Panc1 (cell line): ENCODE measurements at regions not wholly inside any gene's neighbourhood (a gene's known extent, or its start where the extent isn't known, plus 50 kb on each side); places are given as distances from the start of the nearest gene placed in this dataset.

ENCODE experiments used
- ATAC-seq: fragments of 200-7000 bp; cut with Tn5 transposase; 2 replicates; pipeline ENCODE4 v1.9.1; 2020; ENCODE audit warnings: mild to moderate bottlenecking, moderate library complexity
- BruUV-seq: library from RNA; stranded (reverse); fragments of 400-500 nt; replicated peaks from 2 replicates; lab custom pipeline; 2021; lab: Mats Ljungman, UMichigan
- CTCF ChIA-PET: fragments of 300-600 bp; sonication (Branson Sonifier 250); formaldehyde crosslinking; loops from one replicate; lab custom pipeline; 2022; ENCODE audit warnings: antibody characterized with exemption; lab: Charles Lee
- POLR2A ChIA-PET: fragments of 300-600 bp; sonication (Branson Sonifier 250); formaldehyde crosslinking; loops from one replicate; lab custom pipeline; 2022; ENCODE audit warnings: antibody characterized with exemption; lab: Charles Lee
- DNase-seq: peaks from one replicate; pipeline ENCODE4 v3.0.0-alpha.2; 2010; ENCODE audit warnings: low read depth, low spot score
- H3K27ac ChIP-seq: 2 replicates; pipeline ENCODE4 v1.5.1; 2011; ENCODE audit warnings: mild to moderate bottlenecking, low read length, inconsistent platforms
- H3K27me3 ChIP-seq: fragments of 200-500 bp; sonication (Bioruptor generic); 2 replicates; pipeline ENCODE4 v1.6.0; 2014; ENCODE audit warnings: low read length, inconsistent platforms; ENCODE audit not compliant: control insufficient read depth, insufficient read depth
- H3K36me3 ChIP-seq: fragments of 200-500 bp; sonication (Bioruptor generic); 2 replicates; pipeline ENCODE4 v1.5.1; 2014; ENCODE audit warnings: inconsistent platforms, mild to moderate bottlenecking, low read length, moderate library complexity; ENCODE audit not compliant: control insufficient read depth, insufficient read depth
- H3K4me1 ChIP-seq: 2 replicates; pipeline ENCODE4 v1.5.1; 2011; ENCODE audit warnings: inconsistent platforms, mild to moderate bottlenecking, low read length, moderate library complexity; ENCODE audit not compliant: control insufficient read depth, insufficient read depth
- H3K4me3 ChIP-seq, 2 experiments: 2 replicates each; pipeline ENCODE4 v1.5.1; 2011 to 2012; ENCODE audit warnings: low read depth in 2 of 2, low read length in 2 of 2, mild to moderate bottlenecking in 2 of 2, inconsistent platforms in 1 of 2, moderate library complexity in 1 of 2
- H3K9me3 ChIP-seq: fragments of 200-500 bp; sonication (Bioruptor generic); 2 replicates; pipeline ENCODE4 v1.5.1; 2014; ENCODE audit warnings: low read depth, mild to moderate bottlenecking, inconsistent platforms, low read length, moderate library complexity; ENCODE audit not compliant: control insufficient read depth, insufficient read depth
- CTCF ChIP-seq: fragments of 450-650 bp; IDR thresholded peaks from 2 replicates; pipeline ENCODE4 v1.5.1; 2017; ENCODE audit warnings: mild to moderate bottlenecking
- POLR2AphosphoS5 ChIP-seq: IDR thresholded peaks from 2 replicates; pipeline ENCODE4 v1.6.1; 2012; ENCODE audit warnings: mild to moderate bottlenecking, low read depth, low read length, moderate library complexity
- REST ChIP-seq, 2 experiments: IDR thresholded peaks; 2 replicates each; pipeline ENCODE4 v1.6.1; 2011 to 2012; ENCODE audit warnings: low read depth in 2 of 2, control low read depth in 1 of 2, low read length in 1 of 2, mild to moderate bottlenecking in 1 of 2, moderate library complexity in 1 of 2; ENCODE audit not compliant: insufficient read depth in 1 of 2
- SIN3A ChIP-seq: IDR thresholded peaks from 2 replicates; pipeline ENCODE4 v1.6.1; 2012; ENCODE audit warnings: low read depth, mild to moderate bottlenecking, low read length, moderate library complexity, borderline replicate concordance; ENCODE audit not compliant: insufficient read depth
- TCF7L2 ChIP-seq: IDR thresholded peaks from 2 replicates; pipeline ENCODE4 v1.6.1; 2011; ENCODE audit warnings: mild to moderate bottlenecking, low read depth, low read length, inconsistent platforms
- in situ Hi-C: cut with HindIII; loops from 2 replicates; pipeline ENCODE4 v1.10.0; 2016; ENCODE audit warnings: low sequenced_read_pairs, low pct_unique_long_range_greater_than_20kb
- intact Hi-C: fragments of 100-400 bp; cut with micrococcal nuclease; formaldehyde crosslinking; loops from one replicate; pipeline ENCODE4 v1.10.0; 2022; ENCODE audit not compliant: unreplicated experiment

DNA sequence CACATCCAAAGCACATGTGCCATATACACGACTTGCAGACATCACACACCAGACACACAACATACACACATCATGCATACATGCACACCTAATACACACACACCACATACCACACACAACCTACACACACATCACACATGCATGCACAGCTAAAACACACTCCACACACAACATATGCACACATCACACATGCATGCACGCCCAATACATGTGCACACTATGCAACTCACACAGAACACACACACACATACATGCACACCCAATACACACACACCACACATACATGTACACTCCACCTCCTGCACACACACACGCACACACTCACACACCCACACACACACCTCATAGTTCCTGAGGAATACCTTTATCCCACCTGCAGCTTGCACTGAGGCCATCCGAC, 436.0 kb downstream of the MIAT start:
- intact Hi-C loops (no loop called here), in situ Hi-C loops (no loop called here)
- TF ChIP-seq POLR2AphosphoS5 (no peak), CTCF (no peak), REST (IDR thresholded peaks at IDR 0.05; ENCODE audit: insufficient read depth in 1 of 2, low read depth in 2 of 2, low read length in 1 of 2) (no peak), SIN3A (no peak), TCF7L2 (no peak)
- ChIA-PET POLR2A (no interaction called here), CTCF (no interaction called here)
- Histone ChIP-seq H3K9me3 (no peaks in the 10 kb centered on the region), H3K27ac (no peak overlapping the region), H3K4me1 (no peaks in the 10 kb centered on the region), H3K27me3 (no peaks in the 10 kb centered on the region), H3K4me3 (no peak overlapping the region), H3K36me3 (no peaks in the 10 kb centered on the region)
- no peak for ATAC-seq
- no peak for DNase-seq
- no TSS peak for BruUV-seq

GRCh38 chr22:27094633-27095308, 437.4 kb downstream of the MIAT start:
- Histone ChIP-seq H3K4me3 (no peak overlapping the region), H3K9me3 (no peaks in the 10 kb centered on the region), H3K4me1 (no peaks in the 10 kb centered on the region), H3K27me3 (no peaks in the 10 kb centered on the region), H3K27ac (no peak overlapping the region), H3K36me3 (no peaks in the 10 kb centered on the region)
- CTCF ChIA-PET = no interaction called here
- TF ChIP-seq TCF7L2 (no peak), REST (IDR thresholded peaks at IDR 0.05; ENCODE audit: insufficient read depth in 1 of 2, low read depth in 2 of 2, low read length in 1 of 2) (no peak), SIN3A (no peak), CTCF (no peak), POLR2AphosphoS5 (no peak)
- intact Hi-C loops = no loop called here
- DNase-seq (no peak), ATAC-seq (no peak)
- in situ Hi-C loops = no loop called here
- BruUV-seq = no TSS peak
- POLR2A ChIA-PET = no interaction called here
